GM18520 (cell line): ENCODE measurements at regions not wholly inside any gene's neighbourhood (a gene's known extent, or its start where the extent isn't known, plus 50 kb on each side); places are given as distances from the start of the nearest gene placed in this dataset.
A peak's percentile ranks its signal among the peaks of the same experiment; 100 is the strongest.

Experiments used
- ATAC-seq: cut with Tn5 transposase; IDR thresholded peaks from one replicate; pipeline ENCODE4 v1.9.1; 2021; ENCODE audit not compliant: unreplicated experiment

DNA sequence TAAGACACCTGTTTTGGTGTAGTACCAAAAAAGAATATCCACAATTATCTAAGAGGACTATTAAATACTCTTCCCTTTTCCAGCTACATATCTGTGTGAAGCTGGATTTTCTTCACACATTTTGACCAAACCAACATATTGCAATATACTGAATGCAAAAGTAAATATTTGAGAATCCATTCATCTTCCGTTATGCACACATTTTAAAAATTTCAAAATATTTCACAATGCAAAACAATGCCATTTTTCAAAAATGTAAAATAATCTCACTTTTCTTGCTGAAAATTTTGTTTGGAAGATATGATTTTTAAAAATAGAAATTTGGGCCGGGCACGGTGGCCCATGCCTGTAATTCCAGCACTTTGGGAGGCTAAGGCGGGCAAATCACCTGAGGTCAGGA lies 133.9 kb upstream of the FUT8 start:
- no peak for ATAC-seq

DNA sequence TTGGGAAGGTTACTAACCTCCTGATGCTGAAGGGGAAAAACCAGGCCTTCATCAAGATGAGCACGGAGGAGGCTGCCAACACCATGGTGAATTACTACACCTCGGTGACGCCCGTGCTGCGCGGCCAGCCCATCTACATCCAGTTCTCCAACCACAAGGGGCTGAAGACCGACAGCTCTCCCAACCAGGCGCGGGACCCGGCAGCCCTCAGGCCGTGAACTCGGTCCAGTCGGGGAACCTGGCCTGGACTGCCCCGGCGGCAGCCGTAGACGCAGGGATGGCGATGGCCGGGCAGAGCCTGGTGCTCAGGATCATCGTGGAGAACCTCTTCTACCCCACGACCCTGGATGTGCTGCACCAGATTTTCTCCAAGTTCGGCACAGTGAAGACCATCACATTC lies 133.0 kb upstream of the FUT8 start:
- ATAC-seq, result no peak

DNA sequence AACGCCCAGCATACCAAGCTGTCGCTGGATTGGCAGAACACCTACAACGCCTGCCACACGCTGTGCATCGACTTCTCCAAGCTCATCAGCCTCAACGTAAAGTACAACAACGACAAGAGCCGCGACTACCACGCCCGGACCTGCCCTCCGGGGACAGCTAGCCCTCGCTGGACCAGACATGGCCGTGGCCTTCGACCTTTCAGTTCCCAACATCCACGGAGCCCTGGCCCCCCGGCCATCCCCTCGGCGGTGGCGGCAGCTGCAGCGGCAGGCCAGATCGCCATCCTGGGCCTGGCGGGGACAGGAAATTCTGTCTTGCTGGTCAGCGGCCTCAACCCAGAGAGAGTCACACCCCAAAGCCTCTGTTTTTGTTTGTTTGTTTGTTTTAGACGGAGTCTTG lies 132.6 kb upstream of the FUT8 start:
- ATAC-seq, result no peak

DNA sequence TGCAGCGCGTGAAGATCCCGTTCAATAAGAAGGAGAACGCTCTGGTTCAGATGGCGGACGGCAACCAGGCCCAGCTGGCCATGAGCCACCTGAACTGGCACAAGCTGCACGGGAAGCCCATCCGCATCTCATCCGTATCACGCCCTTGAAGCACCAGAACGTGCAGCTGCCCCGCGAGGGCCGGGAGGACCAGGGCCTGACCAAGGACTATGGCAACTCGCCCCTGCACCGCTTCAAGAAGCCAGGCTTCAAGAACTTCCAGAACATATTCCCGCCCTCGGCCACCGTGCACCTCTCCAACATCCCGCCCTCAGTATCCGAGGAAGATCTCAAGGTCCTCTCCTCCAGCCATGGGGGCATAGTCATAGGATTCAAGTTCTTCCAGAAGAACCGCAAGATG lies 131.9 kb upstream of the FUT8 start:
- no peak for ATAC-seq

DNA sequence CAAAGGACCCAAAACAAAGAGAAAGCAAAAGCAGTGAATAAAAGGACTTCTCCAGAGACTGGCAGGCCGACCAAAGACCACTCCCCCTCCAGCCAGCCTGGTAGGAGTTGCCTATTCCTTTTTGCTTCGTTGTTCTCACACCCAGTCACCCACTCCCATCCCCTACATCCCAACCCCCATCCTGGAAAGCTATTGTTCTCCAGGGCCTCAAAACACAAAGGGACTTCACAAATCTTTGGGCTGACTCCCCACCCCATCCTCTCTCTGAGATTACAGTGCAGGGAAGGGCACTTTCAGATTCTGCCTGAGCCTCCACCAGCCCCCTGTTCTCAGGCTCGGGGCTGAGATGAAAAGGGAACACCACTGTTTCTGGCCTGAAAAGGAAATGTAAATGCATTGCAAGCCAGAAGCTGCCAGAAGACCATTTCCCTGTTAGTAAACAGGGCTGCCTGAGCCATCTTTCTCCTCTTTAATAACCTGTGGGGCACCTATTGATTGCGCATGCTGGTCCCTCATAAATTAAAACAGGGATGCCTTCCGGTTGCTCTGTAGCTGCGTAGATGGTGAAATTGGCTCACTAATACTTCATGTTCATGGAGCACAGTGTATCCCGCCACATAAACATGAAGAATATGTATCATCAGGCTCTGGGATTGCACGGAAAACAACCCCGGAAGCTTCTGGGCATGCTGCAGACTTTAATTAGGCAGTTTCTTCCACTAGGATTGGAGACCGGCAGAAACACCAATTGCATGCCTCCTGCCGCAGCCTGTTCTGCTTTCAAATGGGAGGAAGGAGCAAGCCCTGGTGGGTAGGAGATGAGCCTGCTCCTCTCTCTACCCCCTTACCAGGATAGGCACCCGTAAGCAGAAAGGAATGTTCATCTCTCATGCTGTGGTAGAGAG lies 130.3 kb upstream of the FUT8 start:
- ATAC-seq, result no peak

DNA sequence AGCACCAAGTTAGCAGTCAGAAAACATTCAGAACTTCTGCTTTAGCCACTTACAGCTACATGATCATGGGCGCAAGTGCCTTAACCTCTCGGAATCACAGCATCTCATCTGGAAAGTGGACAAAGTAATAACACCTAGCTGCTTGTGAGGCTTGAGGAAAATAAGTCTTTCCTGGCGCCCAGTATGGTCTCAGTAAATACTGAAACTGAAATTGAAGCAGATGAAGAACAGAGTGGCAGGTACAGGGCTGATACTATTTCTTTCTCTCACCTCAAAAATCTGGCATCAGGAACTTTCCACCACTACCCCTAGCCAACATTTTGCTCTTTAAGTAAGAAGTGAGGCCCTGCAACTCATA lies 129.7 kb upstream of the FUT8 start:
- ATAC-seq, result no peak

DNA sequence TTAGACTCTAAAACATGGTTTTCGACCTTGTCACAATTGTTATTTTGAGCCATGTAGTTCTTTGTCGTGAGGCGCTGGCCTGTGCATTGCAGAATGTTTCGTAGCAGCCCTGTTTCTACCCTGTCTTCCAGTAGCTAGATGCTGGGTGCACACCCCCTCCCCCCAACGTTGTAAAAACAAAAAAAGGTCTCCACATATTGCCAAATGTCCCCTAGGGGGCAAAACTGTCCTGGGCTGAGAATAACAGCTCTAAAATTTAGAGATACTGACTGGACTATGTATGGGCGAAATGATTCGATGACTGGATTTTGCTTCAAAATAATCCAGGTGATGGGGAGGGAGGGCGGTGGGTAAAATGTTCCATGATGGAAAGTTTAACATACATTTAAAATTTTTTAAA lies 126.1 kb upstream of the FUT8 start:
- ATAC-seq, result no peak

DNA sequence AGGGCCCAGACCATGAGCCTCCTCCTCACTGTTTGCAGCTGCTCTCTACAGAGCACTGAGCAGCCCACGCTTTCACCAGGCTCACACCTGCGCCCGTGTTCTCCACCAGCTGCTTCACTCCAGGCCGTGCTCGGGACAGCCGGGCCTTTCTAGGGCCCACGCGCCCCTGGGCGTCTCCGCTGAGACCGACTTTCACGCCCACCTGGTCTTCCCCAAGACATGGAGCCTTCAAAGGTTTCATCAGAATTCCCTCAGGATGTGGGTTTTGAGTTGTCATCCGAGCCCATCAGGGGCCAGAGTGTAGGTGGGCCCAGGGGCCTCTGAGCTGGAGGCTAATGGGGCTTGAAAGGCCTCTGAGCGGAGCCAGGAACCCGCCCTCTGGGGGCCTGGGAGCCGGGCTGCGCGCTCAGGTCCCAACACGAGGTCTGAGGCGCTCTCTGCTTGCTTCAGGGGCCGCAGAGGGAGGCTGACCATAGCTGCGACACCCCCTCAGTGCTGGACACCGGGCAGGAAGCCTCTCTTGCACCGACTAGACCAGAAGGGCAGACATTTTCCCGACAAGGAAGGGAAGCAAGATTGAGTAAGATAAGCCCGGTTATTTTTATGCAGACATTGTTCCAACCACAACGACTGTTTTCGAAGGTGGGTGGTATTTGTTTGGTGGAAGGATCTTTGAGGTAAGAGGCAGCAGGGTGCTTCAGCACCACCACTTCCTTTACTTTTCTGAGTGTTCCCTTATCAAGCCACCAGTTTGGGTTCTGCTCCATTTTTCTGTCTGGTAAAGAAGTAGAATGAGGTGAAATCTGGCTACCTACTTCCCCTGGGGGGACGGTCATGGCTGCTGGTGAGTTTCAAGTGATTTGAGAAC lies 125.0 kb upstream of the FUT8 start:
- ATAC-seq, result no peak

DNA sequence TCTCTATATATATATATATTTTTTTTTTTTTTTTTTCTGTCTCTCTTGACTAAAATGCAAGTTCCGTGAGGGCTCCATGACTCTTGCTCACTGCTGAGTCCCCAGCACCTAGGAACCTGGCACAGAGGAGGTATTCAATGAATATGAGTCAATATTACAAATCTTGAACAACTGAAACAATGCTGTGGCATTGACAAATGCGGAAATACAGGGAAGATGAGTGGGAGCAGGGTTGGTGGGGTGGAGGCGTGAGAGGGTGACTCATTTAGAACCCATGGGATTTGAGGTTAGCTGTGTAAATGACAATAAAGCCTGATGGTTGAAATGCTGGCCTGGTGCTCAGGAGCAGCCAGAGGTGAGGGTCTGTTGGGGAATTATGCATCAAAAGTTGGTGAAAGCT lies 121.7 kb upstream of the FUT8 start:
- no peak for ATAC-seq

DNA sequence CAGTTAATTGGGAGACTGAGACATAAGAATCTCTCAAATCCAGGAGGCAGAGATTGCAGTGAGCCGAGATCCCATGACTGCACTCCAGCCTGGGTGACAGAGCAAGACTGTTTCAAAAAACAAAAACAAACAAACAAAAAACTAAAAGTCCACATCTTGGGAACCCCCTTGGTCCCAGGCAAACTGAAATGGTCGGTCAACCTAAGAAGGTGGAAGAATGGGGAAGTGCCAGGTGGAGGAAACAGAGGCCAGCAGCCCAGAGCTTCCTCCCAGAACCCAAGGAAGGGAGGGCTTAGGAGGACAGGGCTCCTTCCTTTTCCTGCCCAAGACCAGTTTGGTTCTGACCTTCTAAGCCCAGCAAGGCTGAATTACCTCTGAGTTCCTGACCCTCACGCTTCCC lies 121.0 kb upstream of the FUT8 start:
- ATAC-seq, result no peak

DNA sequence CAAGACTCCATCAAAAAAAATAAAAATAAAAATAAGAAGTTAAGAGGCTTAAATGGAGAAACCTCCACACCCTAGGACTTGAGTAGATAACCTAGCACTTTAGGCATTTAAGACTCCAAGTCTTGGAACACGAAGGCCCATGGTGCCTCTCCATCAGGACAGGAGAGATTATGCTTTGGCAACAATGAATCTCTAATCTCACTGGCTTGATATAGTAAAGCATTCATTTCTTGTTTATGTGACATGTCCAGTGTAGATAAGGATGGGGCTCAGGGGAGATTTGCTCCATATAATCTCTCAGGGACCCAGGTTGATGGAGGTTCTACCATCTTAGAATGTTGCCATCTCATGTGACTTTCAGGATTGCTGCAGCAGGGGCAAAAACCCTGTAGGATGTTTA lies 117.7 kb upstream of the FUT8 start:
- ATAC-seq, result no peak

DNA sequence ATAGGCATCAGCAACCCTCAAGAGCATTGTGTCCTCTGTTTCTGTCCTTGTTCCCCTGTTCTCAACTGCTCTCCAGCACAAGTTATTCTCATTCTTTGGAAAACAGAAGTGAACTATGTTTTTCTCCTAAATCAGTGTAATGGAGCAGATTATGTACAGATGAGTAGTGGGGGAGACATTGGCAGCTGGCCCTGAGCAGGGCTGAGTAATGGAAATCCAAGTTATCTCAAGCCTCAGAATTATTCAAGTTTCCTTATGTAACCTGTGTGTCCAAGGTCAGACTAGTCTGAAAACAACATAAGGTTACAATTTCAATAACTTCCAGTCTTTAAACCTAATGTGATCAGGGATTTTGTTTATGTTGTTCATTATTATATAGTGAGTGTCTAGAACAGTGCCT lies 116.1 kb upstream of the FUT8 start:
- no peak for ATAC-seq

DNA sequence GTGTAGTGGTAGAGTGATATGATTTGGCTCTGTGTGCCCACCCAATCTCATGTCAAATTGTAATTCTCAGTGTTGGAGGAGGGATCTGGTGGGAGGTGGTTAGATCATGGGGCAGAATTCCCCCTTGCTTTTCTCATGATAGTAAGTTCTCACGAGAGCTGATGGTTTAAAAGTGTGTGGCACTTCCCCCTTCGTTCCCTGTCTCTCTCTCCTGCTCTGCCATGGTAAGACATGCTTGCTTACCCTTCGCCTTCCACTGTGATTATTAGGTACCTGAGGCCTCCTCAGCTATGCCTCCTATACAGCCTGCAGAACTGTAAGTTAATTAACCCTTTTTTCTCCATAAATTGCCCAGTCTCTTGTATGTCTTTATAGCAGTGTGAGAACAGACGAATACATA lies 115.7 kb upstream of the FUT8 start:
- no peak for ATAC-seq

DNA sequence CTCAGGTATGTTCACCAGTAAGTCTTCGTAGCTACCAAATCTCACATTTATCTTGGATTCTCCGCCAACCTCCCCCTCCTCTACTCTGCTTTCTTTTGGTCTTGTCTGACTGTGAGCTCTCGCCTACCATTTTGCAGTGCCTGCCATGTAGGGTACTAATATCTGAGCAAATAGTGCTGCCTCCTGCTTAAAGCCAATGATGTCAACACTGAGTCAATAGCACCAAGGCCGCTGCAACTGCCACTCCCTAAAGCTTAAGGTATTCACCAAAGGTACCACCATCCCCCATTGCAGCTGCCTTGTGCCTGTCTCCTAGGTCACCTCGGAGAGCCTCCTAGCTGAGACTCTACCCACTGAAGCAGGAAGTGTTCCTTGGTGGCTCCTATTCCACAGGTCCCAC lies 114.8 kb upstream of the FUT8 start:
- ATAC-seq, result no peak

DNA sequence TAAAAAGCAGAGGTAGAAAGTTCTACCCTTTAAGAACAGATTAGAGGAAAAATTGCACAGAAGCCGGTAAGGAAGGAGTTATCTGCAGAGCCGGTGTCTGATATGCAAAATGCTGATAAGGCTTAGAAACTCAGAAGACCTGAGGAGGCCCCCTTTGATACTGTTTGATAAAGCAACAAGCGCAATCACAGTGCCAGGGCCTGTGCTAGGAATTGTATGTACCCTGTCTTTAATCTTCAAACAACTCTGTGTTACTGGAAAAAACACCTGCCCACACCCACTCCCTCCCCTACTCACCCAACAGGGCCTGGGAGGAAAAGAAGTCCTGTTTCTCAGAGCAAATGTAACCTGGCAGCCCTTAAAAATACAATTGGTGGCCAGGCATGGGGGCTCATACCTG lies 112.7 kb upstream of the FUT8 start:
- no peak for ATAC-seq

DNA sequence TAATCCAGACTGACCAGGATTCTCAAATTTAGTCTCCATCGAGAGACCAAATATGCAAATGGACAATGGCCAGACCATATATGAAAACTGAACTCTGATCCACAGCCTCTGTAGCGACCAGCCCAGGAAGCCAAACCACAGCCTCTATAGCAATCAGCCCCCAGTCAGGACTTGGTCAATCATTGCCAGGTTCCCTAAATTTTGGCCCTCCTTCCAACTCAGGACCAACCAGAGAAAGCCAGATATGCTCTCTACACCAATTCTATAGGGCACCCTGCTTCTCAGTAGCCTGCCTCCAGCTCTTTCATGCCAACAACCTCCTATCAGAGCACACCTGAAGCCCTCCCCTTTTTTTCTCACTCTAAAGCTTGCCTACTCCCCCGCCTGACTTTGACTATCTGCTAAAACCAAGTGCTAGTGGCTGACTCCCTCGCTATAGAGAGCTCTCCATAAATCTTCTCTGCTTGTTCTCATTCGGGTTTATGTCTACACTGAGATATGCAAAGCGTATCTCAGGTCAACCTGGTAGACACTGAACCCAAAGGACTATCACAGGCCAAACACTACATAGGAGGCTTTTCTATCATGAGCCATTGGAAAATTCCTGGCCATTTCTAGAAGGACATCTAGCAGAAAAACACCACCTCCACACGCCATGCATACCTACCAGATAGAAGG lies 110.5 kb upstream of the FUT8 start:
- no peak for ATAC-seq

DNA sequence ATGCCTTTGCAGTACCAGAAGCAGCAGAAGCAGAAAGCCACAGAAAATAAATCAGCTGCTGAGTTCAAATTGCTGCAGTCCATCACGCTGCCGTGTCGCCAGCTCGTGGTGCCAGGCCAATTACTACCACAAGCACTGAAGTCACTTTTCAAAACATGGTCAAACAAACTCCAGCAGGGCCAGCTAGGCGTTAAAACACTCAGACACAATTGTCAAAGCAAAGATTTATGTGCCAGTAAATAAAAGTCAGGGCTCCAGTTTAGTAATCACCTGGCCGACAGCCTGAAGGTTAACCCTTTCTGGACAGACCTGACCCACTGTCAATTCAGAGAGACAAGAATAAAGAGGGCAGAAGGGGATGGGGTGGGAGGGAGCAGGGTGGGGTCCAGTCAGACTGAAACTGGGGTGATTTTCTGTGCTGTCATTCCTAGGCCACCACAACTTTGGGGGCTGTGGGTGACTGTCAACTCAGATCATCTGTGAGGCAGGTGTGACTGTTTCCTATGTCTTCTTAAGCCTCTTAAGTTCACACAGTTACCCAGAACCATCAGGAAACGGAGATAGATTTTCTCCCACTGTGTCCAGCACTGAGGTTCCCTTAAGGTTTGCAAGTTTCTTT lies 109.8 kb upstream of the FUT8 start:
- ATAC-seq, result peak; percentile 45

DNA sequence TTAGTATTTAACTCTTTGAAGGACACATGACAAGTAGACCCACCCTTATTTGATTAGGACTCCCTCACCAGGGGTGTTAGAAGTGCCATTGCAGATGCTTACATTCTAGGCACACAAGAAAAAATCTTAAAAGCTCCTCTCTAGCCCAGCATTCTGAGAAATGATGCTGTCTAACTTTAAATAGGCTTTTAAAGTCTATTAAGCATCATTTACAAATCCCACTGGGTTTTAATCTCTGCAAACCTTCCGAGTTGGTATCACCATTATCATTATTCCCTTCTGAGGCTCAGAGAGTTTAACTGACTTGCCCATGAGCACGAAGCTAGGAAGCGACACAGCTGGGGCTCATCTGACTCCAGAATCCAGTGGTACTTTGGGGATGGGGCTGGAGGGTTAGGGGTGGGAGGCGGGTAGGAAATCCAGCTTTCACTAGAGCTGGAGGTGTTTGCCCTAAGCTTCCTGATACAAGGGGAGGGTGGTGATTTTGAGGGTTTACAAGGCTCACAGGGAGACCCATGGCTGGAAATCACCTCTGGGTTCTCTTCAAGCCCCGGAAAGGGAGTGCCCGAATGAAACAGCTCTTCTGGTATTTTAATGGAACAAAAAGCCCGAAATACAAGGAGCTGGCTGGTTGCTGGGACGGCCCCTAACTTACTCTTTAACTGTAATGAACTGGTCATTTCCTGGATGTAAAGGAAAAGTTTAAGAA lies 109.2 kb upstream of the FUT8 start:
- ATAC-seq, result no peak

DNA sequence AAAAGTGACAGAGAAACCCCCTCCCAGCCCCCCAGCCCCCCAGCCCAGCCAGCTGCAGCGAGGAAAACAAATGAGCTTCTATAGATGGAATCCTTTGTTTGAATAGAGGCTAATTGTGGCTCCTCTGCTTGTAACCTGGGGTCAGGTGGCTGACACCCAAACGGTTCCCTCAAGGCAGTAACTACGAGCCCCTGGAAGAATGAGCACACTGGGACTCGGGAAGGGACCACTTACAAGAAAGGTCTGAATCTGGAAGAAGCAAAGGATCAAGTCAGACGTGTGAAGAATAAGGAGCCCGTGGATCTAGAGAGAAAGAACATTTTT lies 108.7 kb upstream of the FUT8 start:
- no peak for ATAC-seq

DNA sequence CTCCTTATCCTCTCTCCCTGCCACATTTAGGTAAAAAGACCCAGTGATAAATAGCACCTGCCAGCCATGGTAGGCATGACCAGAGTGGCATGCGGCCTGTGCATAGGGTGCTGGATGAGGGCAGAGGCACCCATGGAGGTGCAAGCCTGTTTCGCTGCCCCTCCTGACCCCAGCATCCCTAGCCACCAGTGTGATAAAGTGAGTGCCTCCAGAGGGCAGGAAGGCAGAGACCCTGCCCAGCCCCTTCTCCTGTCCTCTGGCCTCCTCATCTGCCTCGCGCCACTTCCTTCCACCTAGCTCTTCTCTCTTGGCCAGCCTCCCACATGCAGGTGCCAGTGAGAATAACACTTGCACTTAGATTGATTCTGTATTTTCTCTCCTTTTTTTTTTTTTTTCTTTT lies 108.3 kb upstream of the FUT8 start:
- ATAC-seq, result no peak

DNA sequence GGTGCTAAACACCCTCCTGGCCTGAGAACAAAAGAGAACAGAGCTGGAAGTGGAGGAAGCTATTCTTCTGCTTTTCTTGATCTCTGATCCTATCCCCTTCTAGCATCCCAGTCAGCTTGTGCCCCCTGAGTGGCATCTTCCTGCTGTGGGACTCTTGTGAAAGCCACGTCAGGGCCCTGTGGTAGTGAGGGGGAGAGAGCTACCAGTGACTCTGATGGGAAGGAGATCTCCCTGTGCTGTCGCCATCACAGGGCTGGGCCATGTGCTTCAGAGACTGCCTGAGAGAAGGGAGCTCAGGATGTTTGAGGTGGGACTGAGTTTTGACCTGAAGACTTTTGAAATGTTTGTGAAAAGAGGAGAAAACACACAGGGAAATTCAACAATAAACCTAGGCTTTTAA lies 107.6 kb upstream of the FUT8 start:
- no peak for ATAC-seq
